GM18519 (cell line): ENCODE measurements at regions not wholly inside any gene's neighbourhood (a gene's known extent, or its start where the extent isn't known, plus 50 kb on each side); places are given as distances from the start of the nearest gene placed in this dataset.
"Not testable (repeated sequence)": the region's sequence is repeated elsewhere in the genome, so short reads cannot be mapped to it uniquely, and the experiment has no call there.

Source experiments
- ATAC-seq: cut with Tn5 transposase; IDR thresholded peaks from one replicate; pipeline ENCODE4 v1.9.1; 2021; ENCODE audit warnings: mild to moderate bottlenecking, moderate library complexity; ENCODE audit not compliant: unreplicated experiment, low FRiP score

DNA sequence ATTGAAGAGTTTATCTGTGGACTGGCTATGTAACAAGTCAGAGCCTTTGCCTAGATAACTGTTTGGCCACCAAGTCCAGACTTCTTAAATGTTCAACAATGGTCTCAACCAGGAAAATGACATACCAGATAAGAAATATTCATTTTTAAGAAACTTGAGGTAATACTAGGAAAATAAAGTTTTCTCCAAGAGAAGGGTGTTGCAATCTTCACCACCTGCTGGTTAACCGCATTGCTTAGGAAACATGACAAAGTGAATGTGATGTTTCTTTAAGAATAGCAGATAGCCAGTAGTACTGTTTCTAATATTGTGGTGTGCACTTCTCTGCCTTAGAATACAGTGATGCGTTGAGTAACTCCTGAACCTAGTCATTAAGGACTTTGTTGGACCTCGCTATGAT lies 321.5 kb upstream of the CADM2 start:
- no peak for ATAC-seq

DNA sequence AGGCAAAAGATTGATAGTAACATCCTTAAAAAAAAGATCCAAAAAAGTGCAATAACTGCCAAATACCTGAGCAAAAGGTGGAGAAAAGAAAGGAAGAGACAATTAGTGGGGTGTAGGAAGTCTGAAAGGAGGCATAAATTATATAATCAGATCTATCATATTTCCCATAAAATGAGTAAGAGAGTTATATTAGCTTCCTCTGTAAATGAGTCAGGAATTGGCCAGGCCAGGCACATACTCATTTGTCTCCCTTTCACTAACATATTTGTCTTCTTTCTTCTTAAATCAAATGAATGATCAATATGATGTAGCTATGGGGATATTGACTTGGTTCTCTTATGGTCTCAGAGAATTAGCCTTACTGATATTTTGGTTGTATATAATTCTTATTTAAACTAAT lies 292.3 kb upstream of the CADM2 start:
- no peak for ATAC-seq

DNA sequence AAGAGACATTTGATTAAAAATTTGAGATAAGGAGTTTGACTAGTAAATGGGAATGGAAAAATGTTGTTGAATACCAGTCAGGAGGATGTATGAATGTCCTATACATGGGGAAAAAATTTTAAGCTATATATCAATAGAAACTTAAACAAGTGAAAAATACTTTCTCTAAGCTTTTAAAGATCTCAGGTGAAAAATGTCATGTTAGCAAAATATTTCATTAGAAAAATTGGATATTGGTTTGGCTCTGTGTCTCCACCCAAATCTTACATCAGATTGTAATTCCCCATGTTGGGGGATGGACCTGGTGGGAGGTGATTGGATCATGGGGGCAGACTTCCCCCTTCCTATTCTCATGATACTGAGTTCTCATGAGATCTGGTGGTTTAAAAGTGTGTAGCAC lies 279.6 kb upstream of the CADM2 start:
- no peak for ATAC-seq

DNA sequence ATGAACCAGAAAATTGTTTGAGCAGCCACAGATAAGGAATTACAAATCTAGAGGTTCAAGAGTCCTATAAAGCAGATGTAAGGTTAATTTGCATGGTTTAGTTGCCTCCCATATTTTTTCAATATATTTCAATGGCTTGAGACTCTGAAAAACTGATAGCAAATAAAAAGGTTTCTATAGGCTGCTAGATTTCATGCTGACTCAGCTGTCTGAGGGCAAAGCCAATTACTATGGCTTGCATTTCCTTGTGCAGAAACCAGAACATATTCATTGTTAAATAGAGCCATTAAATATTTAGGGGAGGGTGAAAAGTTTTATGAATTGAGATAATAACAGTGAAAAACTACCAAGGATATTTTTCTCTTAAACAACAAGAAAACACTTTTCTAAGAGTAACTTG lies 278.1 kb upstream of the CADM2 start:
- ATAC-seq = no peak

DNA sequence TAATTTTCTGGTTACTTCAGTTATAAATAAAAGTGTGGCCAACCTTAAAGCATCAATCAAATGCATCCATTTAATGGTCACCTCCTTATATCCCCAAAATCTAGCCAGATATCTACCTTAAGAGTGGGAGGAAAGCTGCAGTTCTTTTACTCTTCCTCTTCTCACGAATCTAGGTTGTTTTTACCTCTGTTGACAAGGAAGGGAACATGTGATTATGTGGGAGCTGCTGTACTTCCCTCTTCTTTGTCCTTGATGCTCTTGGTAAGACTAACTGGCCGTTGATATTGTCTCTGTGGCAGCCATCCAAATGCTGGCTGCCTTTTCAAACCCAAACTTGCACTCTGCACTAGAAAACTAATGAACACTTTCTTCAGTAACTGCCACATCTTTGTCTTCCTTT lies 275.3 kb upstream of the CADM2 start:
- no peak for ATAC-seq

DNA sequence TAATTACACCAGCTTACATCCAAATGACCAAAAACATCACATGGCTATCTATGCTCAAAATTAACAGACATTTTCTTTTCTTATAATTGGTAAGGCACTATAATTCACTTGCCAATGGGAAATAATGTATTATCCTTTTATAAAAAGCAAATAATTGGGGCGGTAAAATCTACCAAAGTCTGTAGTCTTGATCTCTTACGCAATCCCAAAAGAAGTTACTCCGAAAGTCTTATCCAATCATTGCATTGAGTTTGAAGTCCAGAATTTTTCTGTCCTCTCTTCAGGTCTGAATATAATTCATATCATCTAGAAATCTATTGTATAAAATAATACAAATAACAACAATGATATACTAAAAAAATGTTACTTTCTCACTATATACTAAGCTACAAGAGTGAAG lies 273.3 kb upstream of the CADM2 start:
- ATAC-seq = no peak

DNA sequence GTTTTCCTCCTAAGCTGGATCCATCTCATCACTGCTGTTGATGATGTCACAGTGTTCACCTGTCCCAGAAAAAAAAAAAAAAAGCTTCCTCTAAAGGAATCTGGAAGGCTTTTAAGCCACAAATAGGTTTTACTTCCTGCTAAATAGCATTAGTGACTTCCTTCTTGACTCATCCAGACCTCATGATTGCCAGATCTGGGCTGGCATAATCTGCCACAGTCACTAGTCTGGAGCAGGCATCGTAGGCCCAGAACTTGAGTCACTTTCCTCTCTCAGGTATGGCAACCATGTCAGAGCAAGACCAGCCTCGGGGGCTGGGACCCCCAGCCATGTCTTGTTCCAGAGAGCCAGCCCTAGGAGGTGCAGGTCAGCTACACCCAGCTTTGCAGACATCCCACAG lies 266.5 kb upstream of the CADM2 start:
- no peak for ATAC-seq

DNA sequence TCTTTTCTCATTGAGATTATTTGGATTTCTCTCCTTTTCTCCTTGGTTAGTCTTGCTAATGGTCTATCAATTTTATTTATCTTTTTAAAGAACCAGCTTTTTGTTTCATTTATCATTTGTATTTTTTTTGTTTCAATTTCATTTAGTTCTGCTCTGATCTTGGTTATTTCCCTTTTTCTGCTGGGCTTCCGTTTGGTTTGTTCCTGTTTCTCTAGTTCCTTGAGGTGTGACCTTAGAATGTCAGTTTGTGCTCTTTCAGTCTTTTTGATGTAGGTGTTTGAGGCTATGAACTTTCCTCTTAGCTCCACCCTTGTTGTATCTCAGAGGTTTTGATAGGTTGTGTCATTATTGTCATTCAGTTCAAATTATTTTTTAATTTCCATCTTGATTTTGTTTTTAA lies 248.5 kb upstream of the CADM2 start:
- ATAC-seq = not testable (repeated sequence)

DNA sequence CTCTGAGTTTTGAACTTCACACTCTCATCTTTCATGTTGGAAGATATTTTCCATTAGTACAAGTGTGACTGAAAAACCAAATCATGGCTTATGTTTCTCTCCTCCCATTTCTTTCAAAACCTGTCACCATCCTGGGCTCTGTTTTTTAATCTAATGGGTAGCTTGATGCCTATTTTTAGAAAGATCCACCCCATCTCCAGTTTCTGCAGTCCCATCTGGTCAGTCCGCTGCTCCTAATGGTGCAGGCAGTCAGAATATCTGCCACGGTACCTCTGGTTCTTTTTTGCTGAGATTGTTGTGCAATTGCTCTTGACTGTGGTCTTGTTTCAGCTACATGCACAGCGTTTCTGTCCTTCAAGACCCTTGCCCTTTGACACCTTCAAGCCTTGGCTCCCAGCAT lies 240.9 kb upstream of the CADM2 start:
- no peak for ATAC-seq

DNA sequence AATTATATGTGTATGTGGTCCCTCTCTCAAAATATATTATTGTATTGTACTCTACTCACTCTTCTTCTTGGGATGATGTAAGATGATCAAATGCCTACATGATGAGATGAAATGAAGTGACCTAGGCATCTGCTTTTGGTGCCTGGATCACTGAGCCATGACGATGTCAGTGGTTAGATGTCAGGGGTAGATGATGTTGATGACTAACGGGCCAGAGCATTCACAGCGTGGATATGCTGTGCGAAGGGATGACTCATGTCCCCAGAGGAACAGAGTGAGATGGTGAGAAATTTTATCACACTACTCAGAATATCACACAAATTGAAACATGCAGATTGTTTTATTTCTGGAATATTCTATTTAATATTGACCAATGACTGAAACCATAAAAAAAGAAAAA lies 233.9 kb upstream of the CADM2 start:
- ATAC-seq = no peak

DNA sequence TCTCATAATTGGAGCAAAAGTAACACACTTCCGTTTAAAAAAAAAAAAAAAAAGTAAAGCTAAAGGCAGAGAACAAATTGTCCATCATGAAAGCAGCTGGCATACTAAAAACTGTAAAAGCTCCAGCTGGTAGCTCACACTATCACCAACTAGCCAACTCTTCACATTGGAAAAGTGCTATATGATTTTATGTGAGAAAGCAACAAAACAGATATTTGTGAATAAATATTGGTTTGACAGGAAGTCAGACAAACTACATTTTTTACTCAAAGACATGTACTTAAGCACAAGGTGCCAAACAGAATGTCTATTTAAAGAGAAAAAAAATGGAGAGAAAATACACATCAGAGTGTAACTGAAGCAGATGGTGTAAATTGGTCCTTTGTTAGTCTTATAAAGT lies 231.2 kb upstream of the CADM2 start:
- ATAC-seq = no peak

DNA sequence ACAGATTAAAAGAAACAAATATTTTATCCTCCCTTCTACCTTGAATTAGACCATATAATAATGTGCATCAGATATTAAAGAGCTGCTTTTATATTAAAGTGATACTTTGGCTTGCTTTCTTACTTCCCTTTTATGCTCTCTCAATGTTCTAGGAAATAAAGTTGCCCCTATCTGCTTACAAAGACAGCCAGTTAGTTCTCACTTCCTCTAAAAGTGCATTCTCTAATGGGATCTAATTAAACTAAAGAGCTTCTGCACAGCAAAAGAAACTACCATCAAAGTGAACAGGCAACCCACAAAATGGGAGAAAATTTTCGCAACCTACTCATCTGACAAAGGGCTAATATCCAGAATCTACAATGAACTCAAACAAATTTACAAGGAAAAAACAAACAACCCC lies 224.1 kb upstream of the CADM2 start:
- ATAC-seq = not testable (repeated sequence)

DNA sequence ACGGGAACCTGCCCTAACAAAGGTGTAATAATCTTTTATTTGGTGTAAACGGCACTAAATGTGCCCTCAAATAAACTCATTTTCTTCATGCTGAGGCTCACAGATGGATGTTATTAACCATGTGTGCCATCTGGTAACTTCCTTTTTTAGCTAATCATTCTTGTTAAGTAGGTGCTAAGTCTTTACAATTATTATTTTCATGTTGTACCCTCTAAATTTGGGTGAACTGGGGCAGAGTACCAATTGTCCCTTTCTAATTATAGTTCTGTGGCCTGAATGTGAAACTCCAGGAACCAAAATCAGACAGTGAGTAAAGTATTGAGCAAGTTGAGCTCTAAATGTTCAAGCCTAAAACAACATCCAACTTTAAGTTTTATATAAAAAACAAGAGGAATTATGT lies 220.7 kb upstream of the CADM2 start:
- no peak for ATAC-seq

DNA sequence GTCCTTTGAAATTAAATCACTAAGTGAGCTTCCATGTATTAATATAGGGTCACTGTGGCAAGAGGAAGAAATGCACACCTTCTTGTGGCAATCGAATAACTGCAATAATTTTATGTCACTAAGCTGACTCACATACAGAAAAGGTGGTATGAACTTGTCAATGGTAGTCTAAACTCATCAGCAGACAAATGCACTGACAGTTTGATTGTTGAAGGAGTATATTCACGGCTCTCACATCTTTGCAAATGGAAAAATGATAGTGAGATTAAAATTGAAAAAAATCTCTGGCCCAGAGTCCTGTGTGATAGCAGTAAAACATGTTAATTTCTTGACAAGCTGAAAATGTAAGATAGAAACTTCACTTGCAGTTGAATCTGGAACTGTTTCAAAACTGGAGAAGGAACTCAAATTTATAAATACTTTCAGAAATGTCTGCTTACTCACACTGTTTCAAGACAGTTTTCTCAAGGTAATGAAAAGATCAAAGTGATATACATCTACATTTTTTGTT lies 215.8 kb upstream of the CADM2 start:
- no peak for ATAC-seq

DNA sequence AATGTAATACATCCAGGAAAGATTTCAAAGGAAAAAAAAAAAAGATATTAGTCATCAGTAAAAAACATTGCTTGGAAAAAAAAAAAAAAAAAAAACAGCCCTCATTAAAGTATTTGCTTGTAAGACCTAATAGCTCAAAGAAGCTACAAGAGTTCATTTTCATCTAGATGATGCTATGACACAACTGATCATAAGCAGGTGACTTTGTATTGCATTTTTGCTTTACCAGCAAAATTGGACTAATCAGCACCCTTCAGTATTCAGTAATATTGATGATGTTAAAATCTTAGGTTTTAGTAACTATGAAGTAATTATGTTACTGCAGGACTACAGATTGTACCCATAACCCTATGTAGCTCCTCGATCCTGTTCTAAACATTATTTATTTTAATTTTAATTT lies 214.7 kb upstream of the CADM2 start:
- ATAC-seq = no peak

DNA sequence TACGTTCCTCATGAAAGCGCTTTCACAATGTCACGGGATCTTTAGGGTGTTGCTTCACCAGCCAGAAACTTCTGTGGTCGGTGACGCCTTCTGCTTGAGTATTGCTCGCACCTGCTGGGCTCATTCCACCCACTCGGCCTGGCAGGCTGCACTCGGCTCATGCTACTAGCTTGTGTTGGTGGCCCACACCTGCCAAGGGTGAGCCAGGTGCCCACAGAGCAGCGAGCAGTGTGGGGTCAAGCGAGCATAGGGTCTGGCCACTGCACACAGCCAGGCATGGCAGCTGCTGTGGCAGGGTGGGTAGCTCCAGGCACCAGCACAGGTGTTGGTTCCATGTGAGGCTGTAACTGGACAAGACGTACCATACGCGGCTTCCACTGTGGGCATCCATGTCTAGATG lies 202.9 kb upstream of the CADM2 start:
- ATAC-seq = no peak

DNA sequence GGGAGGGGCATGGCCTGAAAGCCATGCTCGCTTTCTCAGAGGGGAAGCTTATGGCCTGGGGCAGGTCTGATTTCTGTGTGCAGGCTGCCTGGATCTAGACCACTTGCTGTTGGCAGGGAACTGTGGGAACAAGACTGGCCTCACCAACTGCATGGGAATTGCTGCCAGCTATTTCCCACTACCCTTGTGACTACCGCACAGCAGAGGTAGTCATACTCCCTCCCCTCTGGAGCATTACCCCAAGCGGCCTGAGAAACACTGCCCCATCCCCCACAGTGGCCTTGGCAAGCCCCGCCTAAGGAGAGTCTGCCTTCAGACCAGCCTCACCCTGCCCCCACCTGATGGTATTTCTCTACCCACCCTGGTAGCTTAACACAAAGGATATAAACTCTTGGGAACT lies 199.4 kb upstream of the CADM2 start:
- ATAC-seq = no peak

DNA sequence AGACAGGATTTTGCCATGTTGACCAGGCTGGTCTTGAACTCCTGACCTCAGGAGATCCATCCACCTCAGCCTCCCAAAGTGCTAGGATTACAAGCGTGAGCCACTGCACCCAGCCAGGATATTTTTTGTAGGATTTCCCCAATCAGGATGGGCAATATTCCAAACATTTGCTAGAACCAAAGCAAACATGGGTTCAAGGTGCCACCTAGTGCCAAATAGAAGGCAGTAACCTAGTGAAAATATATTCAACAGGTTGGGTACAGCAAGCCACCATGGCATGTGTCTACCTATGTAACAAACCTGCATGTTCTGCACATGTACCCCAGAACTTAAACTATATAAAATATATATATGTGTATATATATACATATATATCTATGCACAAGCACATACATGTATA lies 185.9 kb upstream of the CADM2 start:
- ATAC-seq = no peak

DNA sequence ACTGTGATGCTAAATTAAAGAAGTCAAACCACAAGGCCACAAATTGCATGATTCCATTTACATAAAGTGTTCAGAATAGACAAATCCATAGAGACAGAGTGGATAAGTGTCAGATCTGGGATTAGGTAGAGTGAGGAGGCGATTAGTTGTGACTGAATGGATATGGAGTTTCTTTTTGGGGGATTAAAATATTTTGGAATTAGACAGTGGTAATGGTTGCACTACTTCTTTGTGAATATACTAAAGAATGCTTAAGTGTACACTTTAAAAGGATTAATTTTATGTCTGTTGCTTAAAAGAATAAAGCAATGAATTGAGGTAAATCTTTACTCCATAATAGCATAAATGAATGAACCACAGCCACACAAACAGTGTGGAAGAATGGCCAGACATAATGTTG lies 175.5 kb upstream of the CADM2 start:
- no peak for ATAC-seq

DNA sequence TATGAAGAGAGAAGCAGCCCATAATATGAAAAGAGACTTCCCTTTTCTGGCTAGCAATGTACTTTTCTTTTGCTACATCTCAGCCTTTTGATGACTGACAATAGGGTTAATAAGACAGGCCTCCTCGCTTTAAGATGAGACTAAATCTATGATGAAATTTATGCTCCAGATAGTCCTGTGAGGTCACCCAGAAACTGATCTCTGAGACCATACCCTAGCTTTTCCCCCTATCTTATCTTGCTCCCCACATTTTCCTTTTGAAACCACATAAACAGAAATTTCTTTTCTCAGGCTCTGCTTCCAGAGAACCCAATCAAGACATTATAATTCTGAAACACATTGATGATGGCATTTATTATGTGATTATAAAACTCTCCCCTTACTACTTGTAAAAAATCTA lies 168.8 kb upstream of the CADM2 start:
- no peak for ATAC-seq

DNA sequence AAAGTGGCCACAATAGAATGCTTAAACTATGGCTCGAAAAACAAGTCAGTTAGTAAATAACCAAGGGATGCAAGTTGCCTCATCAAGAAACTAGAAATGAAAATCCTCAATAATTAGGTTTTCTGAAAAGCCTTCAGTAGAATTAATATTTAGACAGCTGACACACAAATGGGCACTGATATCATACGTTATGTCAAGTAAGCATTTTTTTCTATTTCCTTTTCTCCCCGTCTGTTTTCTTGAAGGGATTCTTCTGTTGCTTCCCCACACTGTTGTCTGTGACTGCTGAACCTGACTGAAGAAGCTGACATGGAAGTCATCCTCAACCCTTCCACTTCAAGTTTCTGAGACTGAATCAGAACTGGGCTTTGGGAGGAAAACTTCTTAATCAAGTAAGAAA lies 151.8 kb upstream of the CADM2 start:
- no peak for ATAC-seq

DNA sequence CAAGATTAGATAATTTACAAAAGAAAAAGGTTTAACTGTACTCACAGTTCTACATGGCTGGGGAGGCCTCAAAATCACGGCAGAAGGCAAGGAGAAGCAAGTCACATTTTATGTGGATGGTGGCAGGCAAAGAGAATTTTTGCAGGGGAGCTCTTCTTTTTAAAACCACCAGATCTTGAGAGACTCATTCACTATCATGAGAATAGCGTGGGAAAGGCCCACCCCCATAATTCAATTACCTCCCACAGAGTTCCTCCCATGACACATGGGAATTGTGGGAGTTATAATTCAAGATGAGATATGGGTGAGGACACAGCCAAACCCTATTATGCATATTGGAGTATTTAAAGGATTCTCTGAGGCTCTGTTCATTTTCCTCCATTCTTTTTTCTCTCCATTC lies 138.7 kb upstream of the CADM2 start:
- no peak for ATAC-seq

DNA sequence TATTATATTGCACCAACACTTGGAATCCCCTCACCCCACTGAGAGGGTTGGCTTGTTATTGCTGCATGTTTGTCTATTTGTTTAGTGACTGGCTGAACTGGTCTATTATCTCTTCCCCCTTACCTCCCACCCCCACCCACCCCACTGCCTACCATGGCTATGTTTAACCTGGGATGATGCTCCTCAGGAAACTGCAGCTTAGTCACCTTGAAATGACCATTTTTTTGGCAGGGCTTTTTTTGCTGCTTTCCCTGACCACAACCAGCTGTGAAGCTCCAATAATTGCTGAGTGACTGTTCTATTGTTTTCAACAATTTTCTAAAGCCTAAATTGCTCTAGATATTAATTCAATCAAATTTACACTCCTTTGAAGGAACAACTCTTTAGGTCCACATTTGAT lies 137.9 kb upstream of the CADM2 start:
- ATAC-seq = no peak

DNA sequence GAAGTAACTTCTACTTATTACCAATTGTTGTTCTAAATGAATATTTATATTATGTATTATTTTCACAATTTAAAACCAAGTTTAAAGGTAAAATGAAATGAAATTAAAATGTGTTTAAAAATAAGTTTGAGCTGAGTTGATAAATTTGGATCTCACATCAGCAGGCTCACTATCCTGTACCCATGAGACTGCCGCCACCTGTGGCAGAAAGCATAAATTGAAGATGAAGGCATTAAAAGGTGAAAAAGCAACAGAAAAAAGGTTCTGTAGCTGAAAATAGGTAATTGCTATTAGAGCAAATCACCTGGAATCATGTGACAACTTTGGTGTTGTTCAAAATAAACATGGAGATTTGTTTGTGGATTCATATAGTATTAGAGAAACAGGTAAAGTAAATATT lies 133.0 kb upstream of the CADM2 start:
- ATAC-seq = no peak
